ENCODE measurements at regions not wholly inside any gene's neighbourhood (a gene's known extent, or its start where the extent isn't known, plus 50 kb on each side); places are given as distances from the start of the nearest gene placed in this dataset.

DNA sequence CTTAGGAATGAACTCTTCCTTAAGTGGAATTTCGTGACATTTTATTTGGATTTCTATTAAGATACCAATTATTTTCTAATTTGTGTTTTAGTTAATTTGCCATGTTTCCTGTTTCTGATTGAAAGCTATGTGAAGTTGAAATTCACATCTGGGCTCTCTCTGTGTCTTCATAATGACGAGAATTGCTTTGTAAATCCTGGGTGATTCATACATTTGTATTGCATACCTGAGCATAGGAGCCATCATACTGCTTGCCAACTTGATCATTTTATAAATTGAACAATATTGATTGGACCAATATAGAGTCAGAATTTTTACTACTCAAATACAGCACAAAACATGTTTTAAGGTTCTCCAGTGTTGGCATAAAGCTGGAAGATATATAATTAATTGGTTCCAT is 817.9 kb downstream of the BRINP3 start:
- TF ChIP-seq, protein P1, sequence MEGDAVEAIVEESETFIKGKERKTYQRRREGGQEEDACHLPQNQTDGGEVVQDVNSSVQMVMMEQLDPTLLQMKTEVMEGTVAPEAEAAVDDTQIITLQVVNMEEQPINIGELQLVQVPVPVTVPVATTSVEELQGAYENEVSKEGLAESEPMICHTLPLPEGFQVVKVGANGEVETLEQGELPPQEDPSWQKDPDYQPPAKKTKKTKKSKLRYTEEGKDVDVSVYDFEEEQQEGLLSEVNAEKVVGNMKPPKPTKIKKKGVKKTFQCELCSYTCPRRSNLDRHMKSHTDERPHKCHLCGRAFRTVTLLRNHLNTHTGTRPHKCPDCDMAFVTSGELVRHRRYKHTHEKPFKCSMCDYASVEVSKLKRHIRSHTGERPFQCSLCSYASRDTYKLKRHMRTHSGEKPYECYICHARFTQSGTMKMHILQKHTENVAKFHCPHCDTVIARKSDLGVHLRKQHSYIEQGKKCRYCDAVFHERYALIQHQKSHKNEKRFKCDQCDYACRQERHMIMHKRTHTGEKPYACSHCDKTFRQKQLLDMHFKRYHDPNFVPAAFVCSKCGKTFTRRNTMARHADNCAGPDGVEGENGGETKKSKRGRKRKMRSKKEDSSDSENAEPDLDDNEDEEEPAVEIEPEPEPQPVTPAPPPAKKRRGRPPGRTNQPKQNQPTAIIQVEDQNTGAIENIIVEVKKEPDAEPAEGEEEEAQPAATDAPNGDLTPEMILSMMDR (conservative IDR thresholded peaks at IDR 0.05; ENCODE audit: low read length), result no peak
- TF ChIP-seq EZH2phosphoT487 (IDR thresholded peaks at IDR 0.05; ENCODE audit: borderline replicate concordance, low read depth, low read length), result no peak

All from OCI-LY7 (cell line).